Neural cell (in vitro differentiated cells): ENCODE measurements at regions not wholly inside any gene's neighbourhood (a gene's known extent, or its start where the extent isn't known, plus 50 kb on each side); places are given as distances from the start of the nearest gene placed in this dataset.

Experiments
- H2AFZ ChIP-seq: fragments of 200-600, 300-800 bp; sonication (generic), shearing (Covaris generic); 2 replicates; pipeline ENCODE4 v1.6.0; 2014; ENCODE audit warnings: low read depth, mild to moderate bottlenecking, antibody characterized with exemption, low read length, moderate library complexity
- H3F3A ChIP-seq: fragments of 200-600 bp; shearing (Covaris generic); 2 replicates; pipeline ENCODE4 v1.6.1; 2016; ENCODE audit warnings: mild to moderate bottlenecking, moderate library complexity, mixed read lengths, antibody characterized with exemption, low read length; ENCODE audit not compliant: insufficient read depth, poor library complexity, severe bottlenecking
- H3K27ac ChIP-seq: fragments of 200-600, 300-800 bp; sonication (generic), shearing (Covaris generic); 2 replicates; pipeline ENCODE4 v1.5.1; 2014; ENCODE audit warnings: mild to moderate bottlenecking, low read length, moderate library complexity
- H3K27me3 ChIP-seq: fragments of 300-800, 200-600 bp; sonication (generic), shearing (Covaris generic); 2 replicates; pipeline ENCODE4 v1.6.0; 2014; ENCODE audit warnings: mild to moderate bottlenecking, low read depth, low read length, moderate library complexity; ENCODE audit not compliant: insufficient read depth
- H3K36me3 ChIP-seq: fragments of 300-800, 200-600 bp; sonication (generic), shearing (Covaris generic); 2 replicates; pipeline ENCODE4 v1.5.1; 2014; ENCODE audit warnings: mild to moderate bottlenecking, antibody characterized with exemption, low read length, moderate library complexity; ENCODE audit not compliant: insufficient read depth
- H3K4me2 ChIP-seq: fragments of 300-800, 200-600 bp; sonication (generic), shearing (Covaris generic); 2 replicates; pipeline ENCODE4 v1.6.0; 2014; ENCODE audit warnings: mild to moderate bottlenecking, low read length
- H3K4me3 ChIP-seq: fragments of 300-800, 200-600 bp; sonication (generic), shearing (Covaris generic); 2 replicates; pipeline ENCODE4 v1.5.1; 2014; ENCODE audit warnings: mild to moderate bottlenecking, low read length, moderate library complexity
- H3K79me2 ChIP-seq: fragments of 200-600 bp; shearing (Covaris generic); replicated peaks from 2 replicates; pipeline ENCODE4 v1.6.0; 2014; ENCODE audit warnings: mild to moderate bottlenecking, low read length, moderate library complexity; ENCODE audit not compliant: insufficient read depth
- H3K9ac ChIP-seq: fragments of 300-800, 200-600 bp; sonication (generic), shearing (Covaris generic); 2 replicates; pipeline ENCODE4 v1.6.1; 2016; ENCODE audit warnings: mild to moderate bottlenecking, low read length, mixed read lengths
- H3K9me2 ChIP-seq: fragments of 200-600 bp; shearing (Covaris generic); 2 replicates; pipeline ENCODE4 v1.6.1; 2016; ENCODE audit warnings: mild to moderate bottlenecking, low read length, mixed read lengths; ENCODE audit not compliant: insufficient read depth
- H3K9me3 ChIP-seq: fragments of 200-600, 300-800 bp; sonication (generic), shearing (Covaris generic); 2 replicates; pipeline ENCODE4 v1.6.1; 2016; ENCODE audit warnings: mild to moderate bottlenecking, mixed run types, low read length, moderate library complexity, mixed read lengths
- H4K20me1 ChIP-seq: fragments of 200-600 bp; shearing (Covaris generic); 2 replicates; pipeline ENCODE4 v1.6.1; 2016; ENCODE audit warnings: mild to moderate bottlenecking, mixed run types; ENCODE audit not compliant: insufficient read depth
- EP300 ChIP-seq: fragments of 450-650 bp; conservative IDR thresholded peaks from 2 replicates; pipeline ENCODE4 v1.6.1; 2014; ENCODE audit warnings: antibody characterized with exemption, mild to moderate bottlenecking, moderate library complexity; ENCODE audit not compliant: poor library complexity, severe bottlenecking
- EZH2 ChIP-seq: fragments of 200-600, 300-800 bp; shearing (Covaris generic), sonication (generic); IDR thresholded peaks from 2 replicates; pipeline ENCODE4 v1.6.1; 2014; ENCODE audit warnings: antibody characterized with exemption, low read length, borderline replicate concordance, mild to moderate bottlenecking; ENCODE audit not compliant: insufficient read depth, poor library complexity, severe bottlenecking
- MXI1 ChIP-seq: fragments of 450-650 bp; conservative IDR thresholded peaks from 2 replicates; pipeline ENCODE4 v1.6.1; 2014; ENCODE audit warnings: antibody characterized with exemption, mild to moderate bottlenecking; ENCODE audit not compliant: poor library complexity, severe bottlenecking
- POLR2AphosphoS5 ChIP-seq: IDR thresholded peaks from 2 replicates; pipeline ENCODE4 v1.6.1; 2012
- RAD21 ChIP-seq: fragments of 450-650 bp; conservative IDR thresholded peaks from 2 replicates; pipeline ENCODE4 v1.6.1; 2014; ENCODE audit warnings: antibody characterized with exemption, mild to moderate bottlenecking, moderate library complexity
- REST ChIP-seq: IDR thresholded peaks from 2 replicates; pipeline ENCODE4 v1.6.1; 2012; ENCODE audit warnings: borderline replicate concordance
- SMC3 ChIP-seq: fragments of 450-650 bp; conservative IDR thresholded peaks from 2 replicates; pipeline ENCODE4 v1.6.1; 2014; ENCODE audit warnings: antibody characterized with exemption, mild to moderate bottlenecking, moderate library complexity; ENCODE audit not compliant: poor library complexity
- TAF1 ChIP-seq: IDR thresholded peaks from 2 replicates; pipeline ENCODE4 v1.6.1; 2012; ENCODE audit warnings: low read depth
- TF ChIP-seq, protein P1 (sequence below): fragments of 450-650 bp; IDR thresholded peaks from 2 replicates; pipeline ENCODE4 v1.5.1; 2014; ENCODE audit warnings: antibody characterized with exemption, mild to moderate bottlenecking, moderate library complexity; ENCODE audit not compliant: poor library complexity, severe bottlenecking

DNA sequence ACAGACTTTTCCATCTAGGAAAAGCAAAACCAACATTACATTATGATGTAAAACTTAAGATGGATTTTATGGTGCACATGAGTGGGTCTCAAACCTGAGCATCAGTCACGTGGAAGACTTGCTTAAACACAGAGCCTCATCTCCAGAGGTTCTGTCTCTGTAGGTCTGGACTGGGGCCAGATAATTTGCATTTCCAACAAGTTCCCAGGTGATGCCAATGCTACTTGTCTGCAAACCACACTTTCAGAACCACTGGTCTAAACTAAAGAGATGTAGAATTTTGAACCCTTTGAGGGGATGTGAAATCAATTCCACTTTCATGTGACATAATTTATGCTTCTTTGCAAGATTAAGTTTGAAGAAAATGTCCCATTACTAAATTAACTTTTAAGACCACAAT is 522.8 kb downstream of the MBD2 start:
- Histone ChIP-seq H2AFZ (no peak overlapping the region), H3K9me3 (no peaks in the 10 kb centered on the region), H3K4me2 (no peak overlapping the region), H3K27me3 (no peaks in the 10 kb centered on the region), H3K9ac (no peak overlapping the region), H3F3A (no peaks in the 10 kb centered on the region), H3K27ac (no peak overlapping the region), H4K20me1 (no peaks in the 10 kb centered on the region), H3K79me2 (no peaks in the 10 kb centered on the region), H3K9me2 (no peaks in the 10 kb centered on the region), H3K36me3 (no peaks in the 10 kb centered on the region), H3K4me3 (no peak overlapping the region)
- TF ChIP-seq REST (no peak), RAD21 (no peak), TAF1 (no peak), EP300 (no peak), EZH2 (no peak), POLR2AphosphoS5 (no peak), SMC3 (no peak), MXI1 (no peak)
- TF ChIP-seq, protein P1, sequence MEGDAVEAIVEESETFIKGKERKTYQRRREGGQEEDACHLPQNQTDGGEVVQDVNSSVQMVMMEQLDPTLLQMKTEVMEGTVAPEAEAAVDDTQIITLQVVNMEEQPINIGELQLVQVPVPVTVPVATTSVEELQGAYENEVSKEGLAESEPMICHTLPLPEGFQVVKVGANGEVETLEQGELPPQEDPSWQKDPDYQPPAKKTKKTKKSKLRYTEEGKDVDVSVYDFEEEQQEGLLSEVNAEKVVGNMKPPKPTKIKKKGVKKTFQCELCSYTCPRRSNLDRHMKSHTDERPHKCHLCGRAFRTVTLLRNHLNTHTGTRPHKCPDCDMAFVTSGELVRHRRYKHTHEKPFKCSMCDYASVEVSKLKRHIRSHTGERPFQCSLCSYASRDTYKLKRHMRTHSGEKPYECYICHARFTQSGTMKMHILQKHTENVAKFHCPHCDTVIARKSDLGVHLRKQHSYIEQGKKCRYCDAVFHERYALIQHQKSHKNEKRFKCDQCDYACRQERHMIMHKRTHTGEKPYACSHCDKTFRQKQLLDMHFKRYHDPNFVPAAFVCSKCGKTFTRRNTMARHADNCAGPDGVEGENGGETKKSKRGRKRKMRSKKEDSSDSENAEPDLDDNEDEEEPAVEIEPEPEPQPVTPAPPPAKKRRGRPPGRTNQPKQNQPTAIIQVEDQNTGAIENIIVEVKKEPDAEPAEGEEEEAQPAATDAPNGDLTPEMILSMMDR = no peak

DNA sequence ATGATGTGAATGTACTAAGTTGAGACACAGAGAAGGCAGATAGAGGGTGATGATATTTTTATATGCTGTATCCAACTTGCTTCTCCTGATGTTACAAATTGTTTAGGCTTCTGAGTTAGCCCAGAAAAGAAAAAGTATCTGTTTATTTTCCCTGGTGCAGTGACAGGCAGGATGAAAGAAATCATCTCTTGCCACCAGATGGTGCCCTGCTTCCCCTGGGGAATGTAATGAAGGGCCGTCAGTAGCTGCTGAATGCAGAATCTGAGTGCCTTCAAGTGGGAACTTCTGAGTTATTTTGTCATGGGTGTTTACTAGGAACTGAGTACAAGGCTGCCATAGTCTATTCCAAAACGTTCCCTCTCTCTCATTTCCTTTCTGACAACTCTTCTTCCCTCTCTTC is 525.6 kb downstream of the MBD2 start:
- no peak overlapping the region for H3K27ac ChIP-seq
- no peaks in the 10 kb centered on the region for H3K36me3 ChIP-seq
- TF ChIP-seq, protein P1 = peak; percentile 55
- TF ChIP-seq EP300 (no peak), SMC3 (peak; percentile 68), RAD21 (peak; percentile 49)
- H3K9me3 ChIP-seq = no peaks in the 10 kb centered on the region
- no peak overlapping the region for H3K9ac ChIP-seq
- no peaks in the 10 kb centered on the region for H3K9me2 ChIP-seq
- no peaks in the 10 kb centered on the region for H4K20me1 ChIP-seq
- H3K27me3 ChIP-seq = no peaks in the 10 kb centered on the region
- no peaks in the 10 kb centered on the region for H3F3A ChIP-seq
- H2AFZ ChIP-seq = no peak overlapping the region
- no peak overlapping the region for H3K4me3 ChIP-seq
- no peaks in the 10 kb centered on the region for H3K79me2 ChIP-seq
- H3K4me2 ChIP-seq = no peak overlapping the region
